H1 (cell line): ENCODE measurements at regions not wholly inside any gene's neighbourhood (a gene's known extent, or its start where the extent isn't known, plus 50 kb on each side); places are given as distances from the start of the nearest gene placed in this dataset.

Source experiments
- CTCF ChIA-PET: fragments of 300-600 bp; sonication (Branson Sonifier 250); formaldehyde crosslinking; loops from one replicate; lab custom pipeline; 2021; ENCODE audit not compliant: partially characterized antibody; lab: Charles Lee
- POLR2A ChIA-PET: fragments of 300-600 bp; sonication (Branson Sonifier 250); formaldehyde crosslinking; loops from one replicate; lab custom pipeline; 2021; ENCODE audit warnings: inconsistent platforms; ENCODE audit not compliant: partially characterized antibody; lab: Charles Lee
- DNase-seq, 2 experiments: peaks; one replicate each; pipeline versions ENCODE4 v3.0.0 to v3.0.0-alpha.2; 2010 to 2022; ENCODE audit warnings: low spot score in 2 of 2, low read depth in 1 of 2, mixed read lengths in 1 of 2
- FAIRE-seq: peaks from 2 replicates; lab custom pipeline; 2011; peaks lifted over from hg19 to GRCh38; lab: Jason Lieb, UNC
- H2AFZ ChIP-seq: 2 replicates; pipeline ENCODE4 v1.8.1; 2012; ENCODE audit warnings: low read length, inconsistent platforms
- H2AK5ac ChIP-seq: 2 replicates; pipeline ENCODE4 v1.6.1; 2013; ENCODE audit warnings: low read depth, low read length
- H2BK120ac ChIP-seq: replicated peaks from 2 replicates; pipeline ENCODE3; 2013; ENCODE audit warnings: low read depth, low read length, inconsistent platforms
- H2BK12ac ChIP-seq: 2 replicates; pipeline ENCODE4 v1.6.1; 2013; ENCODE audit warnings: low read depth, low read length
- H2BK15ac ChIP-seq: 2 replicates; pipeline ENCODE4 v1.6.1; 2013; ENCODE audit warnings: low read length
- H2BK20ac ChIP-seq: 2 replicates; pipeline ENCODE4 v1.6.1; 2013; ENCODE audit warnings: low read length
- H2BK5ac ChIP-seq: 2 replicates; pipeline ENCODE4 v1.6.1; 2013; ENCODE audit warnings: low read depth, low read length
- H3K14ac ChIP-seq: 2 replicates; pipeline ENCODE4 v1.6.1; 2013; ENCODE audit warnings: inconsistent platforms; ENCODE audit not compliant: insufficient read length
- H3K18ac ChIP-seq: 2 replicates; pipeline ENCODE4 v1.6.1; 2013; ENCODE audit warnings: low read length; ENCODE audit errors: extremely low read depth
- H3K23ac ChIP-seq: 2 replicates; pipeline ENCODE4 v1.6.1; 2013; ENCODE audit warnings: inconsistent platforms; ENCODE audit not compliant: insufficient read length
- H3K23me2 ChIP-seq: 2 replicates; pipeline ENCODE4 v1.6.1; 2013; ENCODE audit warnings: low read depth, low read length
- H3K27ac ChIP-seq: 2 replicates; pipeline ENCODE4 v1.6.1; 2011; ENCODE audit warnings: low read depth, low read length, inconsistent platforms
- H3K27me3 ChIP-seq, 4 experiments: replicated peaks in 1 of 4; 1 replicate in 1 of 4; 2 replicates in 3 of 4; pipeline versions ENCODE4 v1.6.1 to v1.8.1; 2011 to 2013; ENCODE audit warnings: low read length in 3 of 4, mild to moderate bottlenecking in 3 of 4, inconsistent platforms in 2 of 4, mixed read lengths in 2 of 4, moderate library complexity in 1 of 4; ENCODE audit not compliant: control insufficient read depth in 3 of 4, insufficient read depth in 3 of 4; ENCODE audit errors: extremely low read depth in 1 of 4
- H3K36me3 ChIP-seq, 4 experiments: 2 replicates each; pipeline versions ENCODE4 v1.6.1 to v1.8.1; 2011 to 2013; ENCODE audit warnings: mild to moderate bottlenecking in 4 of 4, low read length in 3 of 4, moderate library complexity in 2 of 4, control low read depth in 1 of 4, inconsistent platforms in 1 of 4; ENCODE audit not compliant: insufficient read depth in 4 of 4, control insufficient read depth in 2 of 4
- H3K4ac ChIP-seq: replicated peaks from 2 replicates; pipeline ENCODE3; 2013; ENCODE audit warnings: low read length, low read depth, mixed read lengths, inconsistent platforms; ENCODE audit not compliant: insufficient read length
- H3K4me1 ChIP-seq, 4 experiments: replicated peaks in 1 of 4; 1 replicate in 1 of 4; 2 replicates in 3 of 4; pipeline versions ENCODE4 v1.6.1 to v1.8.1; 2011 to 2013; ENCODE audit warnings: low read length in 3 of 4, inconsistent platforms in 2 of 4, mixed read lengths in 1 of 4; ENCODE audit not compliant: insufficient read depth in 4 of 4, control insufficient read depth in 3 of 4
- H3K4me2 ChIP-seq, 2 experiments: 2 replicates each; pipeline versions ENCODE4 v1.6.1 to v1.8.1; 2011 to 2013; ENCODE audit warnings: low read depth in 2 of 2, low read length in 2 of 2, control low read depth in 1 of 2, inconsistent platforms in 1 of 2, mild to moderate bottlenecking in 1 of 2; ENCODE audit not compliant: insufficient read depth in 1 of 2
- H3K4me3 ChIP-seq, 4 experiments: fragments of 200-600, 300-600 bp in 1 of 4; sonication (generic), shearing (Covaris generic), sonication (Bioruptor Twin) in 1 of 4; 2 replicates each; pipeline versions ENCODE4 v1.5.1 to v1.8.1; 2011 to 2016; ENCODE audit warnings: low read length in 4 of 4, low read depth in 3 of 4, control low read depth in 2 of 4, inconsistent platforms in 2 of 4, mild to moderate bottlenecking in 2 of 4, mixed read lengths in 1 of 4, moderate library complexity in 1 of 4; ENCODE audit not compliant: insufficient read depth in 2 of 4; ENCODE audit errors: extremely low read depth in 1 of 4
- H3K56ac ChIP-seq: replicated peaks from 2 replicates; pipeline ENCODE3; 2013; ENCODE audit warnings: low read depth, mild to moderate bottlenecking, mixed read lengths, low read length, inconsistent platforms; ENCODE audit not compliant: insufficient read length
- H3K79me1 ChIP-seq: 2 replicates; pipeline ENCODE4 v1.6.1; 2013; ENCODE audit warnings: low read depth, low read length, control low read depth
- H3K79me2 ChIP-seq, 2 experiments: 2 replicates each; pipeline versions ENCODE4 v1.6.1 to v1.8.1; 2012 to 2013; ENCODE audit warnings: low read length in 2 of 2, mild to moderate bottlenecking in 2 of 2, inconsistent platforms in 1 of 2; ENCODE audit not compliant: insufficient read depth in 2 of 2, control insufficient read depth in 1 of 2
- H3K9ac ChIP-seq, 4 experiments: replicated peaks in 1 of 4; 1 replicate in 1 of 4; 2 replicates in 3 of 4; pipeline versions ENCODE4 v1.6.1 to v1.8.1; 2011 to 2013; ENCODE audit warnings: low read depth in 3 of 4, low read length in 3 of 4, control low read depth in 2 of 4, mild to moderate bottlenecking in 2 of 4, moderate library complexity in 2 of 4, inconsistent platforms in 1 of 4; ENCODE audit errors: extremely low read depth in 1 of 4
- H3K9me3 ChIP-seq, 2 experiments: 2 replicates each; pipeline versions ENCODE4 v1.6.1 to v1.8.1; 2012 to 2013; ENCODE audit warnings: mild to moderate bottlenecking in 2 of 2, moderate library complexity in 2 of 2, control low read depth in 1 of 2, inconsistent platforms in 1 of 2, low read depth in 1 of 2, low read length in 1 of 2, mixed read lengths in 1 of 2; ENCODE audit not compliant: insufficient read depth in 2 of 2
- H4K20me1 ChIP-seq, 2 experiments: replicated peaks in 1 of 2; 2 replicates each; pipeline versions ENCODE3 to v1.8.1; 2011 to 2013; ENCODE audit warnings: inconsistent platforms in 2 of 2, low read length in 2 of 2, mild to moderate bottlenecking in 1 of 2; ENCODE audit not compliant: insufficient read depth in 2 of 2, control insufficient read depth in 1 of 2
- H4K5ac ChIP-seq: 2 replicates; pipeline ENCODE4 v1.6.1; 2013; ENCODE audit warnings: low read length, low read depth, mixed read lengths, inconsistent platforms; ENCODE audit not compliant: insufficient read length
- H4K8ac ChIP-seq: 2 replicates; pipeline ENCODE4 v1.8.0; 2013; ENCODE audit warnings: mild to moderate bottlenecking, moderate library complexity, low read length, inconsistent platforms; ENCODE audit not compliant: insufficient read depth; ENCODE audit errors: extremely low read depth
- H4K91ac ChIP-seq: replicated peaks from 2 replicates; pipeline ENCODE3; 2013; ENCODE audit warnings: low read length, mixed read lengths, inconsistent platforms; ENCODE audit not compliant: insufficient read length
- ASH2L ChIP-seq: fragments of 200-600, 300-600 bp; sonication (generic); IDR thresholded peaks from one replicate; pipeline ENCODE4 v1.7.1; 2017; ENCODE audit warnings: low read length
- HDAC6 ChIP-seq: IDR thresholded peaks from one replicate; pipeline ENCODE4 v1.7.1; 2012; ENCODE audit warnings: low read depth, mild to moderate bottlenecking, inconsistent platforms, low read length, moderate library complexity
- WGBS, 2 experiments: shearing (Covaris generic) in 1 of 2; methylation state at CpG; one replicate each; pipeline versions ENCODE4 v1.1.6 to v1.1.7; 2013 to 2015; ENCODE audit warnings: low lambda C conversion rate in 2 of 2, mixed read lengths in 2 of 2, inconsistent platforms in 1 of 2, low coverage in 1 of 2, missing lambda C conversion rate in 1 of 2; ENCODE audit not compliant: insufficient replicate concordance in 2 of 2, insufficient coverage in 1 of 2, insufficient read length in 1 of 2; ENCODE audit errors: extremely low coverage in 1 of 2, missing lambda C conversion rate in 1 of 2; 5-methylcytosine and 5-hydroxymethylcytosine counted together

GRCh38 chr14:61994589-61994988 lies 232.4 kb downstream of the SNAPC1 start:
- Histone ChIP-seq H3K56ac (no peak overlapping the region), H3K4ac (no peak overlapping the region), H2BK5ac (no peak overlapping the region), H3K79me2 (no peaks in the 10 kb centered on the region), H2BK15ac (no peak overlapping the region), H3K23ac (no peak overlapping the region), H4K8ac (no peak overlapping the region), H4K91ac (no peak overlapping the region), H3K27me3 (peaks cover 0 to 1% (median 0%) of the 10 kb centered on the region in 4 experiments; a peak in 1 of 7 replicates), H3K27ac (no peak overlapping the region), H3K9ac (no peak overlapping the region), H3K4me3 (no peak overlapping the region), H3K79me1 (no peaks in the 10 kb centered on the region), H3K36me3 (no peaks in the 10 kb centered on the region), H3K23me2 (no peaks in the 10 kb centered on the region), H4K5ac (no peak overlapping the region), H3K4me1 (no peaks in the 10 kb centered on the region), H4K20me1 (no peaks in the 10 kb centered on the region), H3K18ac (no peak overlapping the region), H3K9me3 (no peaks in the 10 kb centered on the region), H2AK5ac (no peak overlapping the region), H3K4me2 (no peak overlapping the region), H2BK120ac (no peak overlapping the region), H3K14ac (no peak overlapping the region), H2BK12ac (no peak overlapping the region), H2AFZ (no peak overlapping the region), H2BK20ac (no peak overlapping the region)
- CTCF ChIA-PET: interaction anchor here (0.8 to 1.7 kb wide), 3 partner anchors 10 to 134 kb away, joined by 3 to 4 read pairs (median 3); no protein-coding TSS in a partner anchor
- POLR2A ChIA-PET: no interaction called here
- DNase-seq (no peak), FAIRE-seq (no peak)
- 100% methylated on average over 1 of the region's 1 CpG; no CpG with 5 or more reads in 1 of the 2 experiments for WGBS, 2 experiments
- TF ChIP-seq HDAC6: no peak
- TF ChIP-seq ASH2L: no peak
